GM21367 (cell line): ENCODE measurements at regions not wholly inside any gene's neighbourhood (a gene's known extent, or its start where the extent isn't known, plus 50 kb on each side); places are given as distances from the start of the nearest gene placed in this dataset.

Source experiments
- ATAC-seq: cut with Tn5 transposase; IDR thresholded peaks from one replicate; pipeline ENCODE4 v1.9.1; 2021; ENCODE audit not compliant: unreplicated experiment

DNA sequence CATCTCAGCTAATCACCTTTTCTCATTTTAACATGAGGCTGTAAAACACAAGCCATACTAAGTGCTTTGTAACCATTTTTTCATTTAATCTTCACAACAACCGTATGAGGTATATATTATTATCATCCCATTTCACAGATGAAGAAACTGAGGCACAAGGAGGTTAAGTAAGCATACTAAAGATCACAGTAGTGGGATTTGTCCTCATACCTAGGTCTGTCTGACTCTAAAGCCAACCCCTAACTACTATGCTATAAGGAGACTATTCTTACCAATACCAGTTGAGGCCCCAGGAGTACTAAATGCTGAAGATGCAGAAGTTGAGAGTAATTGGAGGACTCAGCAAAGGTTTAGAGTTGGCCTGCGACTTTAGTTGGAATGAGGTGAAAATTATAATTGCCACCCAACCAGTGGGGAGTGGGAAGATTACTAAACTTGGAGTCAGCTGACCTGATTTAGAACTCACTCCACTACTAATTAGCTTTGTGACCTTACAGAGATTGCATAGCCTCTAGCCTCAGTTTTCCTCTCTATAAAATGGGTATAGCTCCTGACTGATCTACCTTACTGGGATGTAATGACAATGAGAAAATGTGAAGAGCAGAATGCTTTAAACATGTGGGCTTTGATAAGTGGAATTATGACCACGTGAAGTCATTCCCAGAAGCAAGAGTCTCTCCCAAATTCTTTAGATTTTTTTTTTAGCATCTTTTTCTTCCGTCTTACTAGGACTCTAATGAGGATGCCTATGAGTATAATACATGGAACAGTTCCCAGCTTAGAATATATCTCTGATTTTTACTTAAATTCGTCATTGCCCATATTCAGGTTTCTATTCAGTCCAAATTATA is 85.8 kb upstream of the IPO9 start:
- no peak for ATAC-seq

DNA sequence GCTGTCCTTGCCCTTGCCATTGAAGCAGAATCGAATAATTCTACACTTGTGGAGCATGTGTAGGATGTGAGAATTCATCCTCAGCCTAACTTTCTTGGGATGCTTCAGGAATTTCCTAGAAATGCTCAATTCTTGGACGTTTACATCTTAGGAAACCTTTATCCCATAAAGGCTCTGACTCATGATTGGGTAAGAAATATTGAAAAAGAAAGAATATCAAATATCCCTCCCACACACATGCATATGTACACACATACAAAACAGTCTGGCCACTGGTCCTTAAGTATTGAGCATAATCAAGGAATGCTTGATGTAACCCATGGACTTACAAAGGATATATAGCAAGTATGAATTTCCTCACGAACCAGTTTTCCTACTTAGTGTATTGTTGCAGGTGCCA is 83.9 kb upstream of the IPO9 start:
- ATAC-seq: no peak

DNA sequence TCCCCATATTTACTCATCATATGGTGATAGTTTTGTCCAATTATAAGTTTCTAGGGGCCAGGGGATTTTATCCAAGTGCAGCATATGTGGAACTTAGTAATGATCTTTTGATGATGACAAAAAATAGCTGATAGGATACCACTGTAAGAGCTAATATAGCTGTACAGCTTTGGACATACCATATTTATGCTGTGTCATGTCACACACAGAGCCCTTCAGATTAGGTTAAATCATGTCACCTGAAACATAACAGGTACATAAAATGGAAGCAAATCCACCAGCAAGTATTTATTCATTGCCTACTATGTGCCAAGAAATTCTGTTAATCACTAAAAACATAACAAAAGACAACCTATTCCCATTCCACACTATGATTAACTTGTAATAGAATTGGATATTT is 82.8 kb upstream of the IPO9 start:
- no peak for ATAC-seq

DNA sequence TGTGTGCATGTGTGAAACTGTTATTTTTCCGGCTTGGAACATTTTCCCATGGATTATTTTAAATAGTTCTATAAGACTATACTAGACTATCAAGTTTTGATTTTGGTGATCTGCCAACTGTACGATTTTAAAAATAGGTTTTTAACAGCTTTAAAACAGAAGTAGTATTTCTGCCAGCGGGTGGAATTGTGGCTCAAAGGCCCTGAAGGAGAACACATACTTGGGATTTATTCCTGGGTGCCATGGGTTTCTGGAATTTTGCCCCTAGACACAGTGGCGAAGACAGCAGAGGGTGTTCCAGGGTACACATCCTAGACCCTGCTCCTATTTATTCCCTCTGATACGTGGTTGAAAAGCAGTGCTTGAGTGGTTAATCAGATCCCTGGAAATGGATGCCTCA is 81.7 kb upstream of the IPO9 start:
- no peak for ATAC-seq

DNA sequence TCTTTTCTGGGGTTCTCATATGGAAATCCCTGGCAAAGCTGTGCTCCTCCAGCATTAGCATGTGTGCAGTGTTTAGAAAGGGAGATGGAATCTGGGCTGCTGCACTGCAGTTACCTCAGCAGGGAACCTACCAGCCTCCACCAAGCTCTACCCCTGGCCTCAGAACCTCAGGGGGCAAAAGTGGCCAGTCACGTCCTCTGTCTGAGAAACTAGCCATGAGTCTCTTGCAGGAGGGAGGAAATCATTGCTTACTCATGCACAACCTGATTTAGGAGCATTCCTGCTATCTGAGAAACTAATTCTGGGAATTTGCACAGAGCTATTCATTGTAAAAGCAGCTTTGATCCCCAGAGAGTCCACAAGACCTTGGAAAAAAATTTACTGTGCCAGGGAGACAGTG is 80.6 kb upstream of the IPO9 start:
- no peak for ATAC-seq

DNA sequence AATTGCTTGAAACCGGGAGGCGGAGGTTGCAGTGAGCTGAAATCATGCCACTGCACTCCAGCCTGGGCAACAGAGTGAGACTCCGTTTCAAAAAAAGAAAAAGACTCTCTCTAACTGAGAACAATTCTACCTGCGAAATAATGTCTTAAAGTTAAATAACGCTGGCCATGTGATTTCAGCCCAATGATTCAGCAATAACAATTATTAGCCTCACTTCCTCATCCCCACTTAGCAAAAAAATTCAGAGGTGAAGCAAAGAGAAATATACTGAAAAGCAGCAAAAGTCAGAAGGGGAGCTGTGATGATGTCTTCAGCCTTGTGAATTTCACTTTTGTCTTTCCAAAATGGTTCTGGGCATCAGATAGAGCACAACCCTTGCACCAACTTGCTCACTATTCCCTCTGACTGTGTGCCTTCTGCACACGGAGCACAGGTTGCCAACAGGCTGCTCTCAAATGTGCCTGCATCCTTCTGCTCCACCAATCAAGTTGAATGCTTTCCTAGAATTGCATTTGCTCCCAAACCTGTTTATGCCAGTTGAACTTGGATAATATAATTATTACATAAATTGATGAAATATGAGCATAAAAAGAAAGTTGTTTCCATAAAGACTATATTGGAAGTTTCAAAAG is 79.8 kb upstream of the IPO9 start:
- ATAC-seq: no peak

DNA sequence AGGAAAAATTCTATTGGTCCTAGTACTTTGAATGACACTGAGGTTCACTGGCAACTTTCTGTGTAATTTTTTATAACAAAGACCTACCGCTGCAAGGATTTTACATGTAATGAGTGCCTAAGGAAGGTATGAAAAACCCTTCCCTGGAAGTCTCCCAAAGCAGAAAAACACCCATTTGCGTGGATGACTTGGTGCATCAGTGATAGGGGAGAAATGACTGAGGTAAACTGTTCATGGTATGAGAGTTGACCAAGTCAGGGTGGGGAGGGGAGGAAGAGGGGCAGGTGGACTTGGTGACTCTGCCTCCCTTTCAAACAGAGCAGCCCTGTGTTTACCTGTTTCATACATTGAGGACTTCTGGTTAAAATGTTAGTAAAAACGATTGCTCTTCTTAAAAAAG is 78.8 kb upstream of the IPO9 start:
- ATAC-seq: no peak

DNA sequence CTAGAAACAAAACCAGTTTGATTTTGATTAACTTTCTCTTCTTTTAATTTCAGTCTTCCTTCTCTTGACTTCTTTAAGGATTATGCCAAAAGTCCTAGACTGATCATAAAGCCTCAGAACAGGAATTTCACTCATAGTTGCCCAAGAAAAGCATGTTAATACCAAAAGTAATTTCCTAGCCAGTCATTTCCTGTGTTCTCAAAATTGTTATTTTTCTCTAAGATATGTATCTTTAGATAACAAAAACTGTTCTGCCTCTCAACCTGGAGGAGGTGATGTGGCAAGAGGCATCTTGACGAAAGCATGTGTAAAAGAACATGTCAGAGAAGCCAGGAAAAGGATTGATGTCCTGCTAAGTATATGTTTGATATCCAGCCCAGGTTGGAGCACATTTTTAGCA is 78.0 kb upstream of the IPO9 start:
- no peak for ATAC-seq

DNA sequence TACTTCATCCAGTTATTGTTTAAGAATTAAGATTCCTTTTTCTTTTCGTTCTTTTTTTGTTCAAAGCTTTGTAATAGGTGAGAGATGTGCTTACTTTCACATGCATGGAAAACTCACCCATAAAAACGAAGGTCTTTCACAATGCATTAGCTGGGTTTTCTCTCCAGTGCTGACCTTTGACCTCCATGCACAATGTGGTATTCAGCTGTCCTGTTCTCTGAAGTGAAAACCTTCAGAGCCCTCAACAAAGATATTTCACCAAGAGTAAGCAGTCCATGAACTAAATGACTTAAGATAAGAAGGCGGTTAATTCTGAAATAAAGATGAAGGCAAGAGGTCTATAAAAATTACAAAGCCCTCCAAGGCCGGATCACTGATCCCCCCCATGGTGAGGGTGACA is 77.1 kb upstream of the IPO9 start:
- ATAC-seq: no peak

DNA sequence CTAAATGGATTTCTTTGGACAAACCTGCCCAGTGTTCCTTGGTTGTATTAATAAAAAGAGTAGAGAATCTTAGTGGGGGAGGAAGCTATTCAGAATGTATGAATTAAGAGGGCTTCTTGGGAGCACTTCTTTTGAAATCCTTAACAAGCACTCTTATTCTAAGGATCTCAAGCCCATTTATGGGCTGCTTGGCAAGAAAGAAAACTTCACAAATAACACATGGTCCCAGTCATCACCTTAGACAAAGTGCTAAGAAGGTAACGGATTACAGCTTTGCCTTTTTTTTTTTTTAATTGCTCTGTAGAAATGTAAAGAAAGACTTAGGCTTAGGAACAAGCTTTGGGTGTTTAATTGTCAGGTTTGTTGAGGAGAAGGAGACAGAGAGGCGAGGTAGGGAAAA is 76.6 kb upstream of the IPO9 start:
- ATAC-seq: no peak

DNA sequence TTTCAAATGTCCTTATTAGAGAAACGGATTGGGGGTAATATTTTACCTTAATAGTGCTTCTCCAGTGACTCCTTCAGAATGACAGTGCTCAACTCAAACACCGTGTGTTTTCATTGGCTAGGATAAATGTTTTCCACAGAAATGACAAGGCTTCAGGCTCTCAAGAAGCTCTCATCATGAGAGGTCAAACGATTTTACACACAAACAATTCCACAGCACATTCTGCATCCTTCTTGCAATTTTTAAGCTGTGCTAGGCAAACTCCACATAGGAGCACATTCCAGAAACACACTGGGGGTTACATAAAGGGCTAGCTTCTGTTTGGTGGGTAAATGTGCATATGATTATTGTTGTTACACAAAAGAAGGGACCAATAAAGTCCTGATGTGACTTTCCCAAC is 75.5 kb upstream of the IPO9 start:
- no peak for ATAC-seq

DNA sequence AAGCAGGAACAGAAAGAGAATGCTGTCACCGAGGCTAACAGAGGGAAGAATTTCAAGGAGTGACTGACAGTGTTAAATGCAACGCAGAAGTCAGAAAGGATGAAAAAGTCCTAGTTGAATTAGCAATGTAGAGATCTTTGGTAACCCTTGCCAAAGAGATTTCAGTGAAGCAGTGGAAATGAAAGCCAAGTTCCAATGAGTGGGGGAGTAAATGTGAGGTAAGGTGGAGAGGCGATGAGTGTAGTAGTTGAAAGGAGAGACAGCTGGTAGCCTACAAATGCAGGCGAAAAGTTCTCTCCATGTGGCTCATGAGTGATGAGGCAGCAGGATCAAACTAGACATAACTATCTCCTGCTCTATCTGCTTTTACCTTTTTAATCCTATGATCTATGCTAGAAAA is 74.6 kb upstream of the IPO9 start:
- ATAC-seq: no peak

DNA sequence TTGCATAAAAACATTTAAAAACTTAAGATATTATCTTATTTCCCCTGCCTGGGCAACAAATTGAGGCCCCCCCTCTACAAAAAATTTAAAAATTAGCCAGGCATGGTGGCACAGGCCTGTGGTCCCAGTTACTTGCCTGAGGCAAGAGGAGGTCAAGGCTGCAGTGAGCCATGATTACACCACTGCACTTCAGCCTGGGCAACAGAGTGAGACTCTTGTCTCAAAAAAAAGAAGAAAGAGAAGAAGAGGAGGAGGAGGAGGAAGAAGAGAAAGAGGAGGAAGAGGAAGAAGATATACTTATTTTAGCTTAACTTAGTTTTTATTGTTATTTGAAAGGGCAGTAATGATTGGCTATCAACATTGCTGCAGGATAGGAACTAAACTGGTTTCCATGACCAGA is 73.8 kb upstream of the IPO9 start:
- no peak for ATAC-seq

DNA sequence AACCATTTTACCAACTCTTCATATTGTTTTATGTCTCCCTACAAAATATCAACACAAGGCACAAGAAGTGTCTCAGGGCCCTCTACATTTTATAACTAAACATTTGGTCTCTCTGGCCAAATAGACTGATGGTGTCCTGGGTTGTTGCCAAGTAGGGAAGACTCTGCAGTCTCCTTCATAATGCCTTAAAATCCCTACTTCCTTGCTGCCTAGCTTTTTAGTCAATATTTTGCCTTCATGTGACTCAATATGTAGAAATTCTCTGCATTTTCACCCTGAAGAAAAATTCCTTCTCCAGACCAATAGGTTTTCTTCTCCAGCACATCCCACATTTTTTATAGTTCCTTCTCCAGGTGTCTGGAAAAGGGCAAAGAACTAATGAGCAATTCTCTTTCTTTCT is 72.6 kb upstream of the IPO9 start:
- ATAC-seq: no peak

DNA sequence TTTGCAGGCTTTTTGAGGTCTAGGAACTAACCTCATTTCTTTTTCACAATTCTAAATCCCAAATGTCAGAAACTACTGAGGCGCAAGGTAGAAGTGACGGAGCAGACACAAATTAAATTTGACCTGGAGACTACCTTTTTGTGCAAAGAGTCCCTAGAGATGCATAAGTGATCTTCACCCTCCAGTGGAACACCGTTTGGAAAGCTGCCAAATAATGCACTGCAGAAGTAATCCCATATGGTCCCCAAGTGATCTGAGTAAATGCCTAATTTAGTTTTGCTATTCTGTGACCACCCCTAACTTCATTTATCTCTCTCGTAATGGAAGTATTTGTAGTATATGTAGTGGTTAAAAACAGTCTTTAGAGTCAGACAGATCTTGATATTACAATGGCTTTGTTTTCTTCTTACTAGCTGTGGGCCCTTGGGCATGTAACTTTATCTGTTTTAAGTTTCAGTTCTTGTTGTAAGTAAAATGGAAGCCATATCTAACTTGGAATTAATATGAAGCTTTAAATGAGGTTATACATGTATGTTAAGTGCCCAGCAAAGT is 70.4 kb upstream of the IPO9 start:
- no peak for ATAC-seq

DNA sequence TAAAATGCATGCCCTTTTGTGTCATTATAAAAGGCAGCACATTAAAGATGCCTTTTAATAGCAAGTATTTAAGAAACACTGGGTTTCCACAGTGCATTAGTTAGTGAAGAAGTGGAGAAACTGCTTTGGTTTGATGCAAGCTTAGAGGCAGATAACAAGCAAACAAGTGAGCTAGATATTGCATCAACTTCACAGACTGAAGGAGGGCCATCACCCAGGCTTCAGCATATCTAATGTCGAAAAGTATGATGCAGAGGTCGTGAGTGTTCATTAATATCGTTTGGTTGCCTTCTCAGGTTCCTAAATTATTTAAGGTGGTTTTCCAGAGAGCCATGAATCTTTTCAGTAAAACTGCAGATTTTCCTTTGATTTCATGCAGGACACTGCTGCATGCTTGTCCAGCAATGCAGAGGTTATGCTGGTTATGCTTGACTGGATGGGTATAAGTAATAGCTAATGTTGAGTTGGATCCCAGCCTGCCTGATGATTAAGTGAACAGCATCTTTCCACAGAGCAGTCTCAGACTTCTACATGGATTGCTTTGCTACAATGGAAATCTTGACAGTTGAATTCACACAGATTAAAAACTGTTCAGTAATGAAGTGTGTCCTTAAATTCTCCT is 69.7 kb upstream of the IPO9 start:
- ATAC-seq: no peak

DNA sequence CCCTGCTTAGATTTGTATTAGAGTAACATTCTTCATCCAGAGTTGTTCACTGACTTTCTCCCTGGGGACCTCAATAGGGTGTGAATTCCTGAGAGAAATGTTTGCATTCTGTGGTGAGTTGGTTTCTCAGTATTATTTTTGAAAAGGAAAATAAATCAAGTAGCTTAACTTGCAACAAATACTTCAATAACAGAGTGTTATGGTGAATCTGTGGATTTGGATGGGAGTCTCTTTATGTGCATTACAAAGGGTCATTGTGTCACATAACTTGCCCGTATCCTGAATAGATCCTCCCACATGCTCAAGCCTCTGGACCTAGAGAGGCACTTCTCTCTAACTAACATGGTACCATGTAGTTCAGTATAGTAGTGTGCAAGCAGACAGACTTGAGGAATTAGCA is 68.4 kb upstream of the IPO9 start:
- no peak for ATAC-seq

DNA sequence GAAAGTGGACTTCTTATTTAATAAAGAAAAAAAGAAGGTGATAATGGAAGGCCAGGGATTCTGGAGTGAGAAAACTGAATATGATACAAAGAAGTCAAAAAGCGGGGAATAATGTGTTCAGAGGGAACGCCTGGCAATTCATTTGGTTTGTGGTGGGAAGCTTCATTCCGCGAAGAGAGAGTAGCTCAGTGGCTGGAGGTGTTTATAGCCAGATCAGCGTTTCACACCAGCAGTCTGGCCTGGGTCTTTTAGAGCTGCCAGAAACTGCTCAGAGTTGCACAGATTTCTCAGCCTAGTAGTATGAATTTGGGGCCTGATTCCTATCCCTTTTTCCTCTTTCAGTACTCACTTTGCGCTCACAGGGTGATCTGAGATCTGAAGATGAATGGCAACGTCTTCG is 67.8 kb upstream of the IPO9 start:
- no peak for ATAC-seq

DNA sequence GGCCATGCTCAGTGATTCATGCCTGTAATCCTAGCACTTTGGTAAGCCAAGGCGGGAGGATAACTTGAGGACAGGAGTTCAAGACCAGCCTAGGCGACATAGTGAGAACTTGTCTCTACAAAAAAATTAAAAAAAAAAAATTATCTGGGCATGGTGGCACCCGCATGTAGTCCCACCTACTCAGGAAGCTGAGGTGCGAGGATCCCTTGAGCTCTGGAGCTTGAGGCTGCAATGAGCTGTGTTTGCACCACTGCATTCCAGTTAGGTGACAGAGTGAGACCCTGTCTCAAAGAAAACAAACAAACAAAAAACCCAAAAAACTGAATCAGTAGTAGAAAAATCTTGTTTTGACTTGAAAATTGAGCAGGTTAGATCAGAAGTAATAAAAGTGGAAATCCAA is 67.1 kb upstream of the IPO9 start:
- no peak for ATAC-seq

DNA sequence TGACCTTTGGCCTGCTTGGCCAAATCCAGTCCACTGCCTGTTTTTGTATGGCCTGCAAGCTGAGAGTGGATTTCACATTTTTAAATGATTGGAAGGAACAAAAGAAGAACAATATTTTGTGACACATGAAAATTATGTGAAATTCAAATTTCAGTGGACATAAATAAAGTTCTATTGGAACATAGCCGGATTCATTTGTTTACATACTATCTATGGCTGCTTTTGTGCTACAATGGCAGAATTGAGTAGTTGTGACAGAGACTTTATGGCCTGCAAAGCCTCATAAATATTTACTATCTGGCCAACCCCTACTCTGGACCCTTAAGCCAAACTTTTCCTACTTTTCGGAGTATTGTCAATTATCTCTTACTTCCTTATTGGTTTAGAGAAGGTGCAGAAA is 66.6 kb upstream of the IPO9 start:
- no peak for ATAC-seq

DNA sequence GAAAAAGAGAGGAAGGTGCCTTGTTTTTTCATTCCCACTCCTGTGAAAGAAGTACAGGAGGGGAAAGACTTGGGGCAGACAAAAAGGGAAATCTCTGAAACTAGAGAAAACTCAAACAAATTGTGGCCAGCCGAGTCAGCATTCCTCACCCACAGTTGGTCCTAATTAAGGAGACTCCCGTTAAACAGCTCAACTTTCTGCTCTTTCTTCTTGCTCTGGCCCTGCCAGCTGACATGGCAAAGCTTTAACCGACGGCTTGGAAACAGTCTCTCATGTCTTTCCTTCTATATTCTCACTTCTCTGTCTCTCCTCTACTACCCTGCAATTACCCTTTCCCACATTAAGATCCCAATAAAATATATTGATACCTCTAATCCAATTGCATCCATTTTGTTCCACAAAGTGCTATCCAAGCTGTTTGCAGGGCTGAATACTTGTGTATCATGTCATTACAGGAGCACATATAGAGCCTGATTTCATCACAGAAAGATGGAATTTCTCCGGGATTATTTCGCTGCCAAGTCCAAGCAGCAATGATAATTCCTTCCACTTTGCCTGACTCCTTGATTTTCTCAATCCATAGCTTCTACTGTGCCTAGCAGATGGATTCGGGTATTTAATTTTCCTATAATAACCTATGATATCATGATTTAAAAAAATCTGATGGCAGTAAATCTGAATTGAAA is 65.4 kb upstream of the IPO9 start:
- no peak for ATAC-seq

DNA sequence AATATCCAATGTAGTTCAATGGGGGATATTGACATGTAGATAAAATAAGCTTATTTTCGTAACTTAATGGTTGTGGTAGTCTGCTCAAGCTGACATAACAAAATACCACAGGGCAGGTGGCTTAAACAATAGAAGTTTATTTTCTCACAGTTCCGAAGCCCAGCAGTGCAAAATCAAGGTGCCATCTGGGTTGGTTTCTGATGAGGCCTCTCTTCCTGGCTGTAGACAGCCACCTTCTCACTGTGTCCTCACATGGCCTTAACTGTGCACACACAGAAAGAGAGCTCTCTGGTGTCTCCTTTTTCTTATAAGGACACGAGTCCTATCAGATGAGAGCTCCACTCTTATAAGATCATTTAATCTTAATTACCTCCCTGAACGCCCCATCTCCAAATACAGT is 64.8 kb upstream of the IPO9 start:
- no peak for ATAC-seq
